ENCODE measurements at regions not wholly inside any gene's neighbourhood (a gene's known extent, or its start where the extent isn't known, plus 50 kb on each side); places are given as distances from the start of the nearest gene placed in this dataset.

DNA sequence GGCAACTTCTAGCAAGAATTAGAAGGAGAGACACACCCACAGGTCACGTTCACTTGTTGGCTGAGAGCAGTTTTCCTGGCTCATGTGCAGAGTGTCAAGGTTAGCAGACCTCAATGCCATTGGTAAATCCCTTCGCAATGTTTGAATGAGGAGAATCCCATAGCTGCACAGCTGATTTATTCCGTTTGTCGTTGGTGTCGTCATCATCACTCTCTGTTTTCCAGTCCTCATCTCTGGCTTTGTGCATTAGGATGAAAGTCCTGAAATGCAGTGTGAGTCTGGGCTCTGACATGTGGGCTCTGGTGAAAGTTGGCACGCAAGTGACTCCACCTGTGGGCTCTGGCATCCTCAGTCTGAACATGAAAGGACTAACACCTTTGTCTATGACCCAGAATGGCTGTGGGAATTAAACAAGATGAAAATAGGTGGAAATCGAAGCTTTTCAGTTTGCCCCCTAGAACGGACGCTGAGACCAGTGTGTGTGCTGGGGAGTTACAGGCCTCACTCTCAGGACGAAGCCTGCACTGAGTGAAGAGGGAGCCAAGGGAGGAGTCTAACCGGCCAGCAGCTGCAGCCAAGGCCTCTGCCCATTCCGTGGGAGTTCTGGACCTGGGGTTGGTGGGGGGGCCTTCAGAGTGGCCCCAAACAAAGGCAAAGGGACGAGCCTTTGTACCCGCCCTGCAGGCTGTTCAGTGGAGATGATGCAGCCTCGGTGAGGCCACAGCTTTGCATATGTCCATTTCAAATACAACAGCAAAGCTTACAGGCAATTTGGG lies 74.8 kb upstream of the ZNF516 start:
- DNase-seq = no peak

DNA sequence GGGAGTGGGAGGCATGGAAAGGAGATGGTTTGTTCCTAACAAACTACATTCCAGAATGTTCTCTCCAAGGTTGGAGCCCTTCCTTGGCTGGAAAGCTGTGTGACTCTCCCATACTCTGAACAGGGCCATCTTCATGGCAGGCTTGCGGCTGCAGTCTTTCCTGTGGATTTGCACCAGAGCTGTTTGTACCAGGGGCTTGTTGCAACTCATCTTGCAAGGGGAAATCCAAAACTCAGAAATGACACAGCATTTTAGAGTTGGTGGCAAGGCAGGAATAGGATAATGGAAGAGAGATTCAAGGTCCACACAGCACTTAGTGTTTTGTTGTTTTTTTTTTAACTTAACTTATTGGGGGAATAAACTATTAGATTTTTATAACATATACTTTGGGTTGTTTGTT lies 73.7 kb upstream of the ZNF516 start:
- no peak for DNase-seq

DNA sequence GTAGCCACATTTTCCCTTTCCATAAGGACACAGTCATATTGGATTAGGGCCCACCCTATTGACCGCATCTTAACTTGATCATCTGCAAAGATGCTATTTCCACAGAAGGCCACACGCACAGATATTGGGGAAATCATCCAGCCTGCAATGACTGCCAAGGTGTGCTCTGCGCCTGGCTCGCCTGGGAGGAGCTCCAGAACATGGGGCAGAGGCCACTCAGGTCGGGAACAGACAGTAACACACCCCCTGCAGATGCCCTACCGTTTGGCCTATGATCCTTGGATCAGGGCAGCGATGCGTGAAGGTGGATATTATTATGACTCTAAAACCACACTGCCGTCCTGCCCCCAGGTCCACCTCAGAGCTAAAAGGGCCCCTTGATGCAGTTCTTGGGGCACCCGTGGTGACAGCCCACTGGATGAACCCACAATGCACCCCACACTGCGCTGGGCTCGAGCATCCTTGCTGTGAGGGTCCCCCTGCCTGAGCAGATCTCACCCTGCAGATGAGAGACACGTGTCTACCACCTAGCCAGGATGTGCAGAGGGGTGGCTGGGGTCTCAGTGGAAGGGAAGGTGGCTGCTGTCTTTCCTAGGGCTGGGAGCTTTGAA lies 72.9 kb upstream of the ZNF516 start:
- DNase-seq = no peak

DNA sequence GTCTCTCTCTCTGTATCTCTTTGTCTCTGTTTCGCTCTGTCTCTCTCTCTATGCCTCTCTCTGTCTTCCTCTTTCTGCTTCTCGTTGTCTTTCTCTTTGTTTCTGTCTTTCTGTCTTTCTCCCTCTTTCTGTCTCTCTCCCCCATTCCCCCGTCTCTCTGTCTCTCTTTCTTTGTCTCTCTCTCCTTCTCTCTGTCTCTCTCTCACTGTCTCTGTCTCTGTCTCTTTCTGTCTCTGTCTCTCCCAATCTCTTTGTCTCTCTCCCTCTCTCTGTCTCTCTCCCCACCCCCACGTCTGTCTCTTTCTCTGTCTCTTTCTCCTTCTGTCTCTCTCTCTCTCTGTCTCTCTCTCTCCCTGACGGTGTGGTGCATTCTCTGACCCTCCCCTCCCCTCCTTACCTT lies 71.9 kb upstream of the ZNF516 start:
- DNase-seq = no peak

DNA sequence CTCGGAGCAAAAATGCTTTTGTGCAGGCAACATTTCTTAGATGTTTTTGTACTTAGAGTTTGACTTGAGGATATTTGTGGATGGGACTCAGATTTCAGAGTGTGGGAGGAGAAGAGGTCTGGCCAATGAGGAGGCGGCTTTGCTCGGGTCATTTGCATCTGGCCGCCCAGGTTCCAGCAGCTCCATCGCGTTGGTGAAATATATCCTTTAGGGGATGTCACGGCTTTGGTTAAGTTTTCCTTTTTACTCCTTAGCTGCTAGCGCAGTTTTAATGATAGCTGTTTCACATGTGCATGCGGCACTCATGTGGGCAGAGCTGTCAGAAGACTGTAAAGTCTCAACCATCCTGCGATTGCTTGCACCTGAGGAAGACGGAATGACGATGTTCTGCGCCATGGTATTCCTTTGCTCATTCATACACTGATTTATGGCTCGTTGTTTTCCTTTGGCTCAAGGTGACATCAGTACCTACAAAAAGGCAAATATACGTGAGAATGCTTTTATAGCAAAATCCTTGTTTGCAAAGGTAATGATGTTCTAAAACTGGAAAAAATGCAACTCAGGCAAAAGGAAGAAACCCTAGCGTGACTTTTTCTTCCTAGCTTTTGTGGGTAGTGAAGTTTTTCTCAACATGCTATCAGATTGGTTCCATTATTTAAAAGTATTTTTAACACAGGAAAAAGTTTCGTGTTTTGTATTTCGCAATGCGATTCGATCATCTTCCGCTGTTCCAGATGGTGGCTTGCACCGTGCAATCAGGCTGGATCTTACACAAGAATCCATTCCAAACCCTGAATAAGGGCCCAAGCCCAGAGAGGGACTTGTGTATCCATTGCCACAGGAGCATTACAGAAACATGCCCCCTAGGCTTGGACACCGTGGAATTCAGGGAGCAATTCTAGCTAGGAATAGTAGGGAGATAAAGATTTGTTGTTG lies 70.5 kb upstream of the ZNF516 start:
- DNase-seq = no peak

DNA sequence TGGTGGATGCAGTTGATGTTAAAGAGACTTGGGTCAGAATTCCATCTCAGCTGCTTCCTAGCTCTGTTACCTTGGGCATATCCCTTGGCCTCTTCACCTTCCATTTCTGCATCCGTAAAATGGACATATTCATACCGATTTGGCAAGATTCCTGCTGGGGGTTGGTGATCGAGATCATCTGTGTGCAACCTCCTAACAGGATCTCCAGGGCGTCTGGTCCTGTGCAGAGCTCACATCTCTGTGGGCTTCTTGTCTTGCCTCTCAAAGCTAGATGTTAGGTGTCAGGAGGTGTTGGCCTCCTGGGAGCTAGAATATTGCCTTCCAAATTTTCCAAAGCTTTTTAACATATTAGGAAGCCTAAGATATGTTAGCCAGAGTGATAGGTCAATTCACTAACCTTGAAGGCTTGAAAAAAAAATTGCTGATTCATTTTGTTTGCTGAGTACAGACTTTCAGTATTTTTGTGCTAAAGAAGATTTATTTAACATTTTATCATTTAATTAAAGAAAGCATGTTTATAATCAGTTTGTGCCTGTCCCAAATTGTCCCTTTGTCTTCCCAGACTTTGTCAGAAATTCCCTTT lies 69.7 kb upstream of the ZNF516 start:
- DNase-seq = no peak

DNA sequence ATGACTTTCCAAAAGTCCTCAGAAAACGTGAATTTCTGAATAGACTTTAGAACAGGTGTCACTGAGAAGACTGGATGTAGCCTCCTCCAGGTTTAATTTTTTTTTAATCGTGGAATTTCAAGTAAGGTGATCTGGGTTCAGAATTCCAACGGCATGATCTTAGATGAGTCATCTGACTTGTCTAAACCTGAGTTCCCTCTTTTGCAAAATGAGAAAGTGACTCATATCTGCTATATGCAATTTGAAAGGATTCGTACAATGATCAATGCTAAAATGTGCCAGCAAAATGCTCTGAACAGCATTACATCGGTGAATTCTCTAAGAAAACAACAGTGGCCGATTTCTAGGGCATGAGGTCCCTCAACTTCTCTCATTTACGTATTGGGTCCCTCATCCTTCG lies 69.1 kb upstream of the ZNF516 start:
- no peak for DNase-seq

DNA sequence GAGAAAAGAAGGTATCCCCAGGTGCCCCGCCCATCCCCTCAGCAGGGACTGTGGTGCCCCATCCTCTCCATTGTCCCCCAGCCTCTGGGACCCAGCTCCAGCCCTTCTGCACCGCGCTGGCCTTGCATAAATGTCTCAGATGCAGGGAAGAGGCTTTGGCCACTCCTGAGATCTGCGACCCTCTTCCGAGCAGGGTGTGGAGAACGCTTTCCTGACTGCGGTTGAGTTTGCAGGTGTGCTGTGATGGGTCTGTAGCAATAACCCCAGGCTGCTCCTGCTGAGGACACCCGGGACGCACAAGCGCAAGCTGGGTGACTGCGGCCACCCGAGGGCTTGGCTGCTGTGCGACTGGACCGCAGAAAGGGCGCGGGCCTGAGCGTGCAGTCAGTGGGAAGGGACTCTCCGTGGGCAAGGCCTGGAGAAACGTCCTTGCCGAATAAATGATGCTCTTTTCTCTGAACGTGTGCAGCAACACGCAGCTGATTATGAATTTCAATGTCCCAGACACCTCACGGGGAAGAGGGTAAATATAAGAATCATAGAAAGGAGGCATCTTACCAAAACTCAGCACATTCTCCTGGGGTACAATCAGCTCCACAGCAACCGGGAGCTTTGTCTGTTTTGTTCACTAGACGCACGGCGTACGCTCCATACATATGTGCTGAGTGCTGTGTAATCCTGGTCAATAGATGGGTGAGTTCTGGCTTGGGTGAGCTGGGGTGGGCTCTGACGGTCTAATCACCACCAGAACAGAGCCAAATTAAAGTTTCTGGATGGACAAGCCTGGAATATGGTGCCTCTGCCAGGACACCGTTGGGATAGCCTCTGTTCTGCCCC lies 67.5 kb upstream of the ZNF516 start:
- no peak for DNase-seq

DNA sequence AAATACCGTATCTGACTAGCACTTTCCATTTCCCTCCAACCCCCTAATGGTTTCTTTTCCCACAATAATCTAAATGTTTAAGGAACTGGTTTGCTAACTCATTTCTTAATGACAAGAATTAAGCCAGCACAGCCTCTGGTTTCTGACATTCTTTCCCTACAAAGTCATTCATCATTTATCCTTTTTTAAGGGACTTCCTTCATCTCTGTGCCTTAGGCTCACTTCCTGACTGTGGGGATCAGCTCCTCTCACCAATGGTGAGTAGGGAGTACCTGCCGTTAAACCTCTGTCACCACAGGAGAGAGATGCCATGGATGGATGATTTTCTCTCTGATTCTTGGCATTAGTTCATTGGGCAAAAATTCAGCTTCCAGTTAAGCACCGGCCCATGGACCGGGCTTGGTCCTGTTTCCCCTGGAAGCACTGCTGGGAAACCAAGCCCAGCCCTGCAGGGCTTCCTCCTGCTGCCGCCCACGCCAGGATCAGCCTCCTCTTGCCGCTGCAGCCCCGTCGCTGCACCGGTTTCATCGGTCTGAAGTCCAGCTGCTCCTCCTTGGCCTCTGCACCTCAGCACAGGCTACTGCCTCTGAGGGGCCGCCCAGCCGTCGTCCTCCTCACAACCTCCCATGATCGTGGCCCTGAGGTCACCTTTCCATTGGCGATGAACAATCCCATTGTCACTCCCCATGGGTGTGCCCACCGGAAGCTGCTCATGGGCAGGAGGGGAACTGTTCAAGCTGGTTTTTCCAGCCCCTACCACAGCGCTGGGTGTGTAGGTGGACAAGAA lies 64.0 kb upstream of the ZNF516 start:
- peak; percentile 56 for DNase-seq

DNA sequence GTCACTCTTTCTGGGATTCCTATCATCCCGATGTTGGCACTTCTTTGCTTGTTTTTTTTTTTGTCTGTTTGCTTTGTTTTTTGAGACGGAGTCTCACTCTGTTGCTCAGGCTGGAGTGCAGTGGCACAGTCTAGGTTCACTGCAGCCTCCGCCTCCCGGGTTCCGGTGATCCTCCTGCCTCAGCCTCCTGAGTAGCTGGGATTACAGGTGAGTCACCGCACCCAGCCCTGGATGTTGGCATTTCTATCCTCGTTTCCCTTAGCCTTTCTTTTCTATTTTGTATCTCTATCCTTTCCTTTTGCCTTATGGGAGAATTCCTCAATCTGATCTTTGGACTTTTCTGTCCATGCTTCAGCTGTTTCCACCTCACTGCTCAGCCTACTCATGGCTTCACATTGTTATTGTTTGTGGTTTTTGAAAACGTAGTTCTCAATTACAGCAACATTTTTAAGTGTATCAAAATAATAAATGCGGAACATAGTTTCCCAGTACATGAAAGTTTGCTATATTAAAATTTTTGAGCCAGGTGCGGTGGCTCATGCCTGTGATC lies 62.1 kb upstream of the ZNF516 start:
- no peak for DNase-seq

DNA sequence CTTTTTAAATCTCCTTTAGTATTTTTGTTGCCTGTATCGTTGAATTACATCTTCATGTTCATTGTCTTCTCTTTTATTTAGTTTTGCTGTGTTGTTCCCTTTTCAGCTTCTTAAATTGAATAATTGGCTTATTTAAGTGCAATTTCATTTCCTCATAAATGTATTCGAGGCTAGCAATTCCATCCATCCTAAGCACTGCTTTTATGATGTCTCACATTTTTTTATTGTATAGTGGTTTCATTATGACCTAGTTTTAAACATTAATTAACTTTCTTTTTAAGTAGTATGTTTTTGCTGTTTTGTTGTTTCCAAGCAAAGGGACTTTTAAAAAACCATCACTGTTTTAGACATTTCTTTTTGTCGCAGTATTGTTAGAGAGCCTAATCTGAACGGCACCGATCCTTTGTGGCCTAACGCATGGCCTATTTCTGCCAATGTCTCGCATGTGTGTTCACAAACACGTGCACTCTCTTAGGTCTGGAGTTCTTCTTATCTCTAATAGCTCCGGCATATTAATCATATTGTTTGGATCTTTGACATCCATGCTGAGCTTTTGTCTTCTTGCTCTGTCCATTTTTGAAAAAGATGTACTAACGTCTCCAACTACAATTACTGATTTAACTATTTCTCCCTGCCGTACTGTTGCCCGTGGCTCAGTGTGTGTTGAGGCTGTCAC lies 59.6 kb upstream of the ZNF516 start:
- DNase-seq = no peak

DNA sequence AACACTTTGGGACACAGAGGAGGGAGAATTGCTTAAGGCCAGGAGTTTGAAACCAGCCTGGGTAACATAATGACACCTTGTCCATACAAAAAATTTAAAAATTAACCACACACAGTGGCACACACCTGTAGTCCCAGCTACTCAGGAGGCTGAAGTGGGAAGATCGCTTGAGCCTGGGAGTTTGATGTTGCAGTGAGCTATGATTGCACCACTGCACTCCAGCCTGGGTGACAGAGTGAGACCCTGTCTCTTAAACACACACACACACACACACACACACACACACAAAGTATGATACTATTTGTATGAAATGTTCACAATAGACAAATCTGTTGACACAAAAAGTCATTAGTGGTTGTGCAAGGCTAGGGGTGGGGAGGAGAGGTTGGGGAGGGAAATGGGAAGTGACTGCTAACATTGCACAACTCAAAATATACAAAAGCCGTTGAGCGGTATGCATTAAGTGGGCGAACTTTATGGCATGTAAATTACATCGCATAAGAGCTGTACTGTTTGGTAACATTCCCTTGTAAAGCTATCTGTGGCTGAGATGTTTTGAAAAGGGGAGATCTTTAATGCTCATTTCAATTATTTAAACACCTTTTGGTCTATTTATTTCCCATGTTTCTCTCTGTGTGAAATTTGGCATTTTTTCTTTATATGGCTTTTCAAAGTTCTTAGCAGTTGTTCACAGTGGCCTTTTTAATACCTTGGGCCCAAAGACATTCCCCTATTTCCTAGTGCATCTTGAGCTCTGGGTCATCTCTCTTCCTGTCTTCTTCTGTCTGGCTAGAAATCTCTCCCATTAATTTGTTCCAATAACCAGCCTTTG lies 58.9 kb upstream of the ZNF516 start:
- DNase-seq = no peak

DNA sequence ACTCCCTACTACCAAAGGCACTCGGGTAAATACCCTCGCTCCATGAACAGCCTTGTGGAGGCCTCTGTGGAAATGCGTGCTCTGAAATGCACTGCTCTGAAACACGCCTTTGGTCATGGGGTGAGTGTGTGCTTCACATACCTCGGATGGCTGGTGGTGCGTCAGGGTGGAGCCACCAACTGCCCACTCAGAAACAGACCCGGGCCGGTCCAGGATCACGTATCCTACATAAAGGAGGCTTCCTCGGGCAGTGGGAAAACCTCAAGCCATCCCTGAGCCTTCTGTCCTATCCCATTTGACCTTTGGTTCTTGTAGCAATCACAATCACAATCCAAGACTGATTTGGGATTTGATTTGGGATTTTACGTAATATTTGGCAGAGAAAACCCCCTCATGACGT lies 53.5 kb upstream of the ZNF516 start:
- no peak for DNase-seq

DNA sequence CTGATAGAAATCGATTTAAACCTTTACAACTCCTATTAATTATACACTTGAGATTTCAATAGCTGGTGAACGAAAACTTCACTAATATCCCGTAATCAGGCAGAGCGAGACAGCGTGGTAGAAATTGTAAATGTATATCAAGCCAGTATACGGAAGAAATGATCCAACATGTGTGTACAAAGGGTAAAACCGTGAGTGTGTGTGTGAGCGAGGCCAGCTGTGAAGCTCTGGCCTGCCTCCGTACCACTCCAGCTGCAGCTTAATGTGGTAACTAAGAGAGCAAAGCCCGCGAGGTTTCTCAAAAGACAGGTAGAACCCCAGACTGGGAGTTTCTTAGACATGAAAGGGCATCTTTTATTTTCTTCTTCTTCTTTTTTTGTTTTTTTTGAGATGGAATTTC lies 52.3 kb upstream of the ZNF516 start:
- no peak for DNase-seq

DNA sequence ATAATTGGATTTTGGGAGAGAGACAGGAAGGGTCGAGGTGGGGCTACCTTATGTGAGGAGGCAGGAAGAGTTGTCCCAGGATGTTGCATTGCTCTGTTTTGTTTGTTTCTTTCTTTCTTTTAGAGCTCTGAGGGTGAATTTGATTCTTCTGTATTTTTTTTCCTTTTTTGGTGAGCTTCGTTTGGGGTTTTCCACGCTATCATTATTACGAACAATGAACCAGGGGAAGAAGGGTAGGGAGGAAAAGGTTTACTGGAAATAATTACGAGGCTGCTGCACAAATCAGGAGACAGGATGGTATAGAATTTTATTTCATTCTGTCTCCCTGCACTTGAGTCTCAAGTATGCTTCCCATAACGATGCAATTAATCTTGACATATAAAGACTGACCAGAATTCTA lies 51.4 kb upstream of the ZNF516 start:
- no peak for DNase-seq

DNA sequence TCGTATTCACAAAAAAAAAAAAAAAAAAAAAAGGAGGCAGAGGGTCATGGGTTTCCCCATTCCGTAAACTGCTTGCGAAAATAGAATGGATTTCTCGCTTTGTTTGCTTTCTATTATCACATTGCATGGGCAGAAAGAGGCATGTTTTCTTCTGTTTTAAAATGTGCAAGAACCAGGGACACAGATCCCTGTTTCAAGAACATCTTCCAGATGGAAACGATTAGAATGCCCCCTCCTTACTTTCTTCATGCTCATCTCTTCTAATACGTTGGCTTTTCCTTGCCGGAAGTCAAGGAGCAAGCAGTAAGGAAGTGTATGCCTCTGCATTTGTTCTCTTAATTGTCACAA lies 51.0 kb upstream of the ZNF516 start:
- no peak for DNase-seq

DNA sequence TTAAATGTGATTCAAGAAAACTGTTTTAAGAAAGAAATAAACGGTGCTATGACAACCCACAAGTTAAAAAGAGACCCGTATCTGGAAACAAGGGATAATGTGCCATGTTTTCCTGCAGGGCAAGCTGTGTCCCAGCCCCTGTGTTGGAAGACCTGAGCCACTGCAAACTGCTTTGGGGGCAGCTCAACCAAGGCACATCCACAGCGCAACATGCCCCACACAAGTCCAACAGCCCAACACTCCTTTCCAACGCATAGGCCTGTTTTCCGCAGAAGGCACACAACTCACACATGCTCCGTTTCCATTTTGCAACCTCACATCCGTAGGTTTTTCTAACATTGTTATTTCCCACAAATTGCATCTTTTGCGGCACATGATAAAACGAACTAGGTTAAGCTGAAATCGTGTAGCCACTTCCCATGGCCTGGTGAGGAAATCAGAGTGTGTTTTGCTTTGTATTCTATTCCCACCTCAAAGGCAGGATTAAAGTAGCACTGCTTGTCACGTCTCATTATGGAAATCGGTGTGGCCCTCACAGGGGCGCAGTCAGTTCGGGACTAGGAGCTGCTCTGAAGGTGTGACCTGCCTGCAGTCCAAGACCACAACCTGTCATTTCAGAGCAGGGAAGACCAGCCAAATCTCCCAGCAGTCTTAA lies 50.5 kb upstream of the ZNF516 start:
- no peak for DNase-seq

DNA sequence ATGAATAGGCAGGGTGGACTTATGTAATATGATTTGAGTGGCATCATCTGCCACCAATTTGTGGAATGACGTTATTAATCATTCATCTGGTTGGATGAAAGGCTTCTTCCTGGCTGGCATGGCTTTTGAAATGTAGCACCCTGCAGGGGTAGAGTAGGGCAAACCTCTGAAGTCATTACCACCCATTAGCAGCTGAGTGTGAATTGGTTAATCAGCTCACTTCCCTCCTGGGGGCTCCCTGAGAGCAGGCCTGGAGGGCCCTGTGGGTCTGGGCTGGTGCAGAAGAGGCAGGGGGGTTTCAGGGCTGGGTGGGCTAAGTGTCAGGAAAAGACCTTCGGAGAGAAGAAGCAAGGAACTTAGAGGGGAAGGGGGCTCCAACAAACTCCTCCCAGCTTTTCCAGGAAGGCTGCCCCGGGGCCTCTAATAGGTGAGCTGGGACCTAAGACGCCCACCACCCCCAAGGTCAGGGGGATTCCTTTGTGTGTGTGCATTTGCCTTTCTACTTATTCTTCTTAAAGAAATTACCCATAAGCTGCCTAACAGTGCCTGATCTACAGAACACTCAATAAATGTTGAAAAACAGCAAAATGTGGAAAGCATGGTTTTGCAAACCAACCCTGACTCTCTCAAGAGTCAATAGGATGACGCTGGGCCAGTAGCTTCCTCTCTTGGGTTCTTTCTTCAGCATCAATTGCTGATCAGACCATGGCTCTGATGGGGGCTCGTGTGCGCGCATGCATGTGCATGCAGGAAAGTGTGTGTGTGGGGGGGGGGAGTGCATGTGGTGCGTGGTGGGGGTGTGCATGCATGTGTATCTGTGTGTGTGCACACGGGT lies 49.7 kb upstream of the ZNF516 start:
- DNase-seq = no peak
